Activated T-helper 2 cell treated with anti-CD3 and anti-CD28 coated beads, Interferon-gamma antibody, Interleukin-2, Interleukin-4, amounts not matched to agents 10 μg/mL and 5 μg/mL and 100 μg/mL, durations not matched to agents 14 hours and 24 hours and 36 hours (primary cell): ENCODE measurements at regions not wholly inside any gene's neighbourhood (a gene's known extent, or its start where the extent isn't known, plus 50 kb on each side); places are given as distances from the start of the nearest gene placed in this dataset.
"Not testable (repeated sequence)": the region's sequence is repeated elsewhere in the genome, so short reads cannot be mapped to it uniquely, and the experiment has no call there.

Experiments
- DNase-seq: peaks from one replicate; pipeline ENCODE4 v3.0.0; 2021; ENCODE audit warnings: low spot score
- H3K27ac Mint-ChIP-seq: one replicate; pipeline ENCODE4 v1.8.0; 2021; ENCODE audit warnings: mixed read lengths
- H3K27me3 Mint-ChIP-seq: one replicate; pipeline ENCODE4 v1.8.0; 2021; ENCODE audit warnings: low read depth, mixed read lengths
- H3K36me3 Mint-ChIP-seq: one replicate; pipeline ENCODE4 v1.8.0; 2021; ENCODE audit warnings: low read depth, mixed read lengths
- H3K4me1 Mint-ChIP-seq: one replicate; pipeline ENCODE4 v1.8.0; 2021; ENCODE audit warnings: low read depth, mixed read lengths
- H3K4me3 Mint-ChIP-seq: one replicate; pipeline ENCODE4 v1.8.0; 2021; ENCODE audit warnings: low read depth, mild to moderate bottlenecking, moderate library complexity, mixed read lengths
- H3K9me3 Mint-ChIP-seq: one replicate; pipeline ENCODE4 v1.8.0; 2021; ENCODE audit warnings: mixed read lengths
- intact Hi-C: fragments of 100-400 bp; cut with micrococcal nuclease; formaldehyde crosslinking; loops from one replicate; pipeline ENCODE4 v1.15.1; 2023

GRCh38 chr14:40336846-40337245 lies 904.6 kb upstream of the FBXO33 start:
- Mint-ChIP-seq H3K36me3 (no peaks in the 10 kb centered on the region), H3K4me3 (no peak overlapping the region), H3K27me3 (no peaks in the 10 kb centered on the region), H3K4me1 (no peaks in the 10 kb centered on the region), H3K27ac (no peak overlapping the region), H3K9me3 (peaks cover 38% of the 10 kb centered on the region)
- intact Hi-C loops = no loop called here
- DNase-seq = no peak

GRCh38 chr14:40326519-40326918 lies 894.3 kb upstream of the FBXO33 start:
- H3K4me1 Mint-ChIP-seq, H3K27ac Mint-ChIP-seq, H3K36me3 Mint-ChIP-seq, H3K27me3 Mint-ChIP-seq, intact Hi-C loops, DNase-seq, H3K9me3 Mint-ChIP-seq, H3K4me3 Mint-ChIP-seq: not testable (repeated sequence)

GRCh38 chr14:40318211-40318719 lies 886.0 kb upstream of the FBXO33 start:
- H3K9me3 Mint-ChIP-seq = peaks cover 28% of the 10 kb centered on the region
- no peaks in the 10 kb centered on the region for H3K36me3 Mint-ChIP-seq
- no peak overlapping the region for H3K4me3 Mint-ChIP-seq
- no peak for DNase-seq
- no peaks in the 10 kb centered on the region for H3K4me1 Mint-ChIP-seq
- H3K27me3 Mint-ChIP-seq = no peaks in the 10 kb centered on the region
- H3K27ac Mint-ChIP-seq = no peak overlapping the region
- intact Hi-C loops = no loop called here

- no peaks in the 10 kb centered on the region for H3K36me3 Mint-ChIP-seq
- H3K27me3 Mint-ChIP-seq = no peaks in the 10 kb centered on the region
- H3K4me3 Mint-ChIP-seq = no peak overlapping the region
- H3K27ac Mint-ChIP-seq = no peak overlapping the region
- no peak for DNase-seq
- intact Hi-C loops = no loop called here
- no peaks in the 10 kb centered on the region for H3K4me1 Mint-ChIP-seq
- peaks cover 28% of the 10 kb centered on the region for H3K9me3 Mint-ChIP-seq
These were observed 885.5 kb upstream of the FBXO33 start for GRCh38 chr14:40317690-40318089.

- no peak for DNase-seq
- no peaks in the 10 kb centered on the region for H3K4me1 Mint-ChIP-seq
- no peaks in the 10 kb centered on the region for H3K27me3 Mint-ChIP-seq
- intact Hi-C loops = no loop called here
- H3K4me3 Mint-ChIP-seq = no peak overlapping the region
- H3K27ac Mint-ChIP-seq = no peak overlapping the region
- H3K9me3 Mint-ChIP-seq = peaks cover 21% of the 10 kb centered on the region
- no peaks in the 10 kb centered on the region for H3K36me3 Mint-ChIP-seq
These were observed 880.1 kb upstream of the FBXO33 start for GRCh38 chr14:40312296-40312695.

- H3K27ac Mint-ChIP-seq = no peak overlapping the region
- intact Hi-C loops = no loop called here
- peaks cover 21% of the 10 kb centered on the region for H3K9me3 Mint-ChIP-seq
- no peak for DNase-seq
- H3K36me3 Mint-ChIP-seq = no peaks in the 10 kb centered on the region
- no peak overlapping the region for H3K4me3 Mint-ChIP-seq
- H3K4me1 Mint-ChIP-seq = no peaks in the 10 kb centered on the region
- H3K27me3 Mint-ChIP-seq = no peaks in the 10 kb centered on the region
These were observed 876.9 kb upstream of the FBXO33 start for GRCh38 chr14:40309124-40309523.

GRCh38 chr14:40308240-40308639 lies 876.0 kb upstream of the FBXO33 start:
- intact Hi-C loops = no loop called here
- no peak for DNase-seq
- Mint-ChIP-seq H3K9me3 (peaks cover 21% of the 10 kb centered on the region), H3K36me3 (no peaks in the 10 kb centered on the region), H3K27ac (no peak overlapping the region), H3K4me1 (no peaks in the 10 kb centered on the region), H3K27me3 (no peaks in the 10 kb centered on the region), H3K4me3 (no peak overlapping the region)

- Mint-ChIP-seq H3K27ac (no peak overlapping the region), H3K27me3 (no peaks in the 10 kb centered on the region), H3K9me3 (peaks cover 40% of the 10 kb centered on the region), H3K36me3 (no peaks in the 10 kb centered on the region), H3K4me1 (no peaks in the 10 kb centered on the region), H3K4me3 (no peak overlapping the region)
- intact Hi-C loops = no loop called here
- no peak for DNase-seq
These were observed 864.6 kb upstream of the FBXO33 start for GRCh38 chr14:40296821-40297220.

- Mint-ChIP-seq H3K27ac (no peak overlapping the region), H3K9me3 (peaks cover 48% of the 10 kb centered on the region), H3K36me3 (no peaks in the 10 kb centered on the region), H3K4me1 (no peaks in the 10 kb centered on the region), H3K4me3 (no peak overlapping the region), H3K27me3 (no peaks in the 10 kb centered on the region)
- intact Hi-C loops = no loop called here
- DNase-seq = no peak
These were observed 860.4 kb upstream of the FBXO33 start for GRCh38 chr14:40292664-40293063.

GRCh38 chr14:40282196-40282595 lies 850.0 kb upstream of the FBXO33 start:
- Mint-ChIP-seq H3K4me1 (no peaks in the 10 kb centered on the region), H3K9me3 (peaks cover 32% of the 10 kb centered on the region), H3K27me3 (no peaks in the 10 kb centered on the region), H3K36me3 (no peaks in the 10 kb centered on the region), H3K4me3 (no peak overlapping the region), H3K27ac (no peak overlapping the region)
- intact Hi-C loops = no loop called here
- no peak for DNase-seq

- Mint-ChIP-seq H3K36me3 (no peaks in the 10 kb centered on the region), H3K4me3 (no peak overlapping the region), H3K27ac (no peak overlapping the region), H3K4me1 (no peaks in the 10 kb centered on the region), H3K9me3 (peaks cover 36% of the 10 kb centered on the region), H3K27me3 (no peaks in the 10 kb centered on the region)
- DNase-seq = no peak
- intact Hi-C loops = no loop called here
These were observed 848.4 kb upstream of the FBXO33 start for GRCh38 chr14:40280652-40281051.

GRCh38 chr14:40273417-40273816 lies 841.2 kb upstream of the FBXO33 start:
- Mint-ChIP-seq H3K27ac (no peak overlapping the region), H3K36me3 (no peaks in the 10 kb centered on the region), H3K4me3 (no peak overlapping the region), H3K9me3 (peaks cover 30% of the 10 kb centered on the region), H3K4me1 (no peaks in the 10 kb centered on the region), H3K27me3 (no peaks in the 10 kb centered on the region)
- intact Hi-C loops = no loop called here
- no peak for DNase-seq

GRCh38 chr14:40271480-40271879 lies 839.2 kb upstream of the FBXO33 start:
- H3K36me3 Mint-ChIP-seq = no peaks in the 10 kb centered on the region
- H3K9me3 Mint-ChIP-seq = peaks cover 18% of the 10 kb centered on the region
- no peaks in the 10 kb centered on the region for H3K27me3 Mint-ChIP-seq
- no peak for DNase-seq
- H3K4me3 Mint-ChIP-seq = no peak overlapping the region
- intact Hi-C loops = no loop called here
- H3K27ac Mint-ChIP-seq = no peak overlapping the region
- H3K4me1 Mint-ChIP-seq = no peaks in the 10 kb centered on the region

GRCh38 chr14:40269436-40269835 lies 837.2 kb upstream of the FBXO33 start:
- H3K4me3 Mint-ChIP-seq = no peak overlapping the region

More at GRCh38 chr14:40269436-40269835, 837.2 kb upstream of the FBXO33 start:
- Mint-ChIP-seq H3K27me3 (no peaks in the 10 kb centered on the region), H3K4me1 (no peaks in the 10 kb centered on the region), H3K27ac (no peak overlapping the region), H3K9me3 (peaks cover 14% of the 10 kb centered on the region), H3K36me3 (no peaks in the 10 kb centered on the region)
- no peak for DNase-seq
- intact Hi-C loops = no loop called here
